NCI-H1092 (cell line): ENCODE measurements at regions not wholly inside any gene's neighbourhood (a gene's known extent, or its start where the extent isn't known, plus 50 kb on each side); places are given as distances from the start of the nearest gene placed in this dataset.

ENCODE experiments used
- DNase-seq: peaks from one replicate; lab custom pipeline; 2025; lab: John Stamatoyannopoulos, UW

GRCh38 chr1:17932164-17932563, 175.4 kb upstream of the IGSF21 start:
- DNase-seq: no peak

GRCh38 chr1:17933501-17933900, 174.1 kb upstream of the IGSF21 start:
- no peak for DNase-seq

- DNase-seq: no peak
Observed at GRCh38 chr1:17933971-17934370, 173.6 kb upstream of the IGSF21 start.

- DNase-seq: no peak
Observed at GRCh38 chr1:17935230-17935629, 172.4 kb upstream of the IGSF21 start.

GRCh38 chr1:17941431-17942189, 166.0 kb upstream of the IGSF21 start:
- no peak for DNase-seq

- no peak for DNase-seq
Observed at GRCh38 chr1:17943506-17943905, 164.1 kb upstream of the IGSF21 start.

- DNase-seq: no peak
Observed at GRCh38 chr1:17944646-17945045, 163.0 kb upstream of the IGSF21 start.

- no peak for DNase-seq
Observed at GRCh38 chr1:17946434-17946833, 161.2 kb upstream of the IGSF21 start.

- DNase-seq: no peak
Observed at GRCh38 chr1:17948594-17948993, 159.0 kb upstream of the IGSF21 start.

- DNase-seq: no peak
Observed at GRCh38 chr1:17949511-17949910, 158.1 kb upstream of the IGSF21 start.

- DNase-seq: no peak
Observed at GRCh38 chr1:17950728-17951127, 156.9 kb upstream of the IGSF21 start.

GRCh38 chr1:17952506-17952905, 155.1 kb upstream of the IGSF21 start:
- no peak for DNase-seq

GRCh38 chr1:17953921-17954320, 153.7 kb upstream of the IGSF21 start:
- no peak for DNase-seq

GRCh38 chr1:17955302-17956285, 152.0 kb upstream of the IGSF21 start:
- no peak for DNase-seq

GRCh38 chr1:17957588-17958267, 149.9 kb upstream of the IGSF21 start:
- DNase-seq: no peak

- DNase-seq: no peak
Observed at GRCh38 chr1:17958704-17959103, 148.9 kb upstream of the IGSF21 start.

- DNase-seq: no peak
Observed at GRCh38 chr1:17963513-17963912, 144.1 kb upstream of the IGSF21 start.

- DNase-seq: no peak
Observed at GRCh38 chr1:17965515-17966100, 142.0 kb upstream of the IGSF21 start.

- DNase-seq: no peak
Observed at GRCh38 chr1:17966341-17966740, 141.3 kb upstream of the IGSF21 start.

GRCh38 chr1:17967623-17968255, 139.9 kb upstream of the IGSF21 start:
- DNase-seq: no peak

- DNase-seq: no peak
Observed at GRCh38 chr1:17970757-17971156, 136.8 kb upstream of the IGSF21 start.

GRCh38 chr1:17973694-17974093, 133.9 kb upstream of the IGSF21 start:
- DNase-seq: no peak
